PC-3 (cell line): ENCODE measurements at regions not wholly inside any gene's neighbourhood (a gene's known extent, or its start where the extent isn't known, plus 50 kb on each side); places are given as distances from the start of the nearest gene placed in this dataset.

Source experiments
- ATAC-seq: fragments of 200-7000 bp; cut with Tn5 transposase; 2 replicates; pipeline ENCODE4 v1.9.1; 2020; ENCODE audit warnings: mild to moderate bottlenecking, moderate library complexity
- BruUV-seq: library from RNA; stranded (reverse); fragments of 400-500 nt; replicated peaks from 2 replicates; lab custom pipeline; 2021; lab: Mats Ljungman, UMichigan
- CTCF ChIA-PET: fragments of 300-600 bp; sonication (Branson Sonifier 250); formaldehyde crosslinking; loops from one replicate; lab custom pipeline; 2022; ENCODE audit warnings: antibody characterized with exemption; lab: Charles Lee
- POLR2A ChIA-PET: fragments of 300-600 bp; sonication (Branson Sonifier 250); formaldehyde crosslinking; loops from one replicate; lab custom pipeline; 2022; ENCODE audit warnings: antibody characterized with exemption; ENCODE audit not compliant: unreplicated experiment; lab: Charles Lee
- DNase-seq: peaks from one replicate; pipeline ENCODE4 v3.0.0-alpha.2; 2015
- H2AFZ ChIP-seq: fragments of 300-600 bp; sonication (generic); 2 replicates; pipeline ENCODE4 v1.6.0; 2016; ENCODE audit warnings: antibody characterized with exemption, low read length
- H3F3A ChIP-seq: fragments of 300-600 bp; sonication (generic); one replicate; pipeline ENCODE4 v1.6.0; 2017; ENCODE audit warnings: antibody characterized with exemption, low read length, control low read depth, mild to moderate bottlenecking; ENCODE audit not compliant: unreplicated experiment
- H3K27ac ChIP-seq: fragments of 300-600 bp; sonication (generic); 2 replicates; pipeline ENCODE4 v1.5.1; 2016; ENCODE audit warnings: mild to moderate bottlenecking, low read length
- H3K27me3 ChIP-seq: fragments of 300-600 bp; sonication (generic); 2 replicates; pipeline ENCODE4 v1.6.1; 2016; ENCODE audit warnings: low read length, mixed read lengths
- H3K36me3 ChIP-seq: fragments of 300-600 bp; sonication (generic); 2 replicates; pipeline ENCODE4 v1.6.1; 2016; ENCODE audit warnings: low read depth, mixed run types, low read length, mixed read lengths
- H3K4me1 ChIP-seq: fragments of 300-600 bp; sonication (generic); 2 replicates; pipeline ENCODE4 v1.5.1; 2016; ENCODE audit warnings: low read length; ENCODE audit not compliant: insufficient read depth
- H3K4me2 ChIP-seq: fragments of 300-600 bp; sonication (generic); 2 replicates; pipeline ENCODE4 v1.6.0; 2016; ENCODE audit warnings: low read length
- H3K4me3 ChIP-seq: fragments of 300-600 bp; sonication (generic); 2 replicates; pipeline ENCODE4 v1.5.1; 2016; ENCODE audit warnings: mild to moderate bottlenecking, low read length, mixed read lengths
- H3K79me2 ChIP-seq: fragments of 300-600 bp; sonication (generic); 2 replicates; pipeline ENCODE4 v1.6.1; 2017; ENCODE audit warnings: low read length, mixed read lengths
- H3K9ac ChIP-seq: fragments of 300-600 bp; sonication (generic); 2 replicates; pipeline ENCODE4 v1.6.0; 2016; ENCODE audit warnings: mild to moderate bottlenecking, low read length
- H3K9me2 ChIP-seq: fragments of 300-600 bp; sonication (generic); replicated peaks from 2 replicates; pipeline ENCODE4 v1.6.1; 2016; ENCODE audit warnings: mixed run types, low read length, mixed read lengths
- H3K9me3 ChIP-seq: fragments of 300-600 bp; sonication (generic); 2 replicates; pipeline ENCODE4 v1.6.1; 2016; ENCODE audit warnings: low read length, mixed read lengths
- H4K20me1 ChIP-seq: fragments of 300-600 bp; sonication (generic); 2 replicates; pipeline ENCODE4 v1.6.1; 2016; ENCODE audit warnings: low read length, mixed read lengths
- CTCF ChIP-seq: fragments of 300-600 bp; sonication (generic); conservative IDR thresholded peaks from 2 replicates; pipeline ENCODE4 v1.5.1; 2017; ENCODE audit warnings: antibody characterized with exemption, low read depth, mild to moderate bottlenecking, low read length
- EZH2 ChIP-seq: fragments of 300-600 bp; sonication (generic); IDR thresholded peaks from one replicate; pipeline ENCODE4 v1.6.1; 2017; ENCODE audit warnings: antibody characterized with exemption, mild to moderate bottlenecking, low read length; ENCODE audit not compliant: unreplicated experiment
- EZH2phosphoT487 ChIP-seq: fragments of 300-600 bp; sonication (generic); IDR thresholded peaks from 2 replicates; pipeline ENCODE4 v1.6.1; 2018; ENCODE audit warnings: mild to moderate bottlenecking, antibody characterized with exemption, low read length, borderline replicate concordance
- intact Hi-C: fragments of 100-400 bp; cut with micrococcal nuclease; formaldehyde crosslinking; loops from 2 replicates; pipeline ENCODE4 v1.9.0; 2023

- Histone ChIP-seq H3K9ac (no peak overlapping the region), H3K27me3 (no peaks in the 10 kb centered on the region), H3K27ac (no peak overlapping the region), H3K79me2 (no peaks in the 10 kb centered on the region), H2AFZ (no peak overlapping the region), H3F3A (no peaks in the 10 kb centered on the region), H3K4me2 (no peak overlapping the region), H4K20me1 (no peaks in the 10 kb centered on the region), H3K4me3 (no peak overlapping the region), H3K9me3 (no peaks in the 10 kb centered on the region), H3K4me1 (no peaks in the 10 kb centered on the region), H3K9me2 (no peaks in the 10 kb centered on the region), H3K36me3 (no peaks in the 10 kb centered on the region)
- BruUV-seq, result no TSS peak
- TF ChIP-seq CTCF, result no peak
- no peak for TF ChIP-seq EZH2
- TF ChIP-seq EZH2phosphoT487, result no peak
- DNase-seq (no peak), ATAC-seq (no peak)
- CTCF ChIA-PET, result no interaction called here
- POLR2A ChIA-PET, result no interaction called here
- intact Hi-C loops, result no loop called here
Measured at GRCh38 chr6:115411756-115412155, 648.9 kb downstream of the FRK start.

GRCh38 chr6:115404446-115404845 is 656.2 kb downstream of the FRK start:
- no peak overlapping the region for H3K9ac ChIP-seq
- H4K20me1 ChIP-seq, result no peaks in the 10 kb centered on the region
- DNase-seq (no peak), ATAC-seq (no peak)
- H3K4me2 ChIP-seq, result no peak overlapping the region
- H3K9me2 ChIP-seq, result no peaks in the 10 kb centered on the region
- no peaks in the 10 kb centered on the region for H3K4me1 ChIP-seq
- ChIA-PET CTCF (no interaction called here), POLR2A (no interaction called here)
- H3F3A ChIP-seq, result no peaks in the 10 kb centered on the region
- no peaks in the 10 kb centered on the region for H3K27me3 ChIP-seq
- no peaks in the 10 kb centered on the region for H3K9me3 ChIP-seq
- no TSS peak for BruUV-seq
- intact Hi-C loops, result no loop called here
- TF ChIP-seq EZH2phosphoT487, result no peak
- no peak for TF ChIP-seq CTCF
- TF ChIP-seq EZH2, result no peak
- H3K79me2 ChIP-seq, result no peaks in the 10 kb centered on the region
- no peak overlapping the region for H2AFZ ChIP-seq
- no peak overlapping the region for H3K27ac ChIP-seq
- H3K36me3 ChIP-seq, result no peaks in the 10 kb centered on the region
- no peak overlapping the region for H3K4me3 ChIP-seq

- ATAC-seq, result no peak
- H3K36me3 ChIP-seq, result no peaks in the 10 kb centered on the region
- no peak overlapping the region for H3K27ac ChIP-seq
- no peak overlapping the region for H3K4me2 ChIP-seq
- H3K4me1 ChIP-seq, result no peaks in the 10 kb centered on the region
- DNase-seq, result no peak
- BruUV-seq, result no TSS peak
- no peaks in the 10 kb centered on the region for H3K9me3 ChIP-seq
- H4K20me1 ChIP-seq, result no peaks in the 10 kb centered on the region
- no peaks in the 10 kb centered on the region for H3K9me2 ChIP-seq
- intact Hi-C loops, result no loop called here
- H3F3A ChIP-seq, result no peaks in the 10 kb centered on the region
- CTCF ChIA-PET, result no interaction called here
- H3K4me3 ChIP-seq, result no peak overlapping the region
- H3K79me2 ChIP-seq, result no peaks in the 10 kb centered on the region
- H2AFZ ChIP-seq, result no peak overlapping the region
- H3K27me3 ChIP-seq, result no peaks in the 10 kb centered on the region
- H3K9ac ChIP-seq, result no peak overlapping the region
- no peak for TF ChIP-seq EZH2phosphoT487
- no peak for TF ChIP-seq EZH2
- no peak for TF ChIP-seq CTCF
- POLR2A ChIA-PET, result no interaction called here
Measured at GRCh38 chr6:115398607-115399006, 662.1 kb downstream of the FRK start.
